ENCODE measurements at regions not wholly inside any gene's neighbourhood (a gene's known extent, or its start where the extent isn't known, plus 50 kb on each side); places are given as distances from the start of the nearest gene placed in this dataset.

GRCh38 chr2:128625421-128625820, 306.8 kb upstream of the HS6ST1 start:
- DNase-seq (ENCODE audit: low read depth in 2 of 2, low spot score in 1 of 2) = no peak

DNA sequence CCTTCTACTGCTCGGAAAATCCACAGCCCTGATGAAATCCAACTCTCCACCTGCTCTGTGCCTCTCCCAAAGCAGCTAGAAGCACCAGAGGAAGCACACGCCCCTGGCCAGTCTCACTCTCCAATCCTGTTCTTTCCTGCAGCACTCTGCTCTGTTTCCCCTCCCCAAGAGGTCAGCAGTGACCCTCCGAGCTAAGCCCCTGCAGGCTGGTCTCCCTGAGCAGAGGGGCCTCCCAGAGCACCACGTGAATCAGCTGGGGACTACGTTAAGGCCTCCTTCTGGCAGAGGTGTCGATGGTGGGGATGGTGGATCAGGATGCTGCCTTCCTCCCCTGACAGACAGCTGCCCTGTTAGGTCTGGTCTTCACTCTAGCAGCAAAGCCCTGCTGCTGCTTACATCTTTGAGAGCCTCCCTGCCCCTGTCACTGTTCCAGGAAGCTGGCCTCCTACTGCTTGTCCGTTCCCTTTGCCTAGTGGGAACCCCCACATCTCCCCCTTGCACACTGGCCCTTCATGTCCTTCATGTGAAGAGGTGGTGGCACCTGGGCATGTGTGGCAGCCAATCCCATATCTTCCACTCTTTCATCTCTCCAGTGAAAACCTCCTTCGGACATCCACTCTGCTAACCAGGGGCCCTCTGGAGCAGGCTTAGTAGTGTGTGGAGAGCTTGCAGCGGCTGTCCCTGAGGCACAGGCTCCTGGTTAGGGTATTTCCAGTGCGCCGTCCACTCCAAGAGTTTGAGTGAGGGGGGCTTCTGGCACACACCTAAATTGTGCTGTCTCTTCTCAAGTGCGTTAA, 307.5 kb upstream of the HS6ST1 start:
- DNase-seq (ENCODE audit: low read depth in 2 of 2, low spot score in 1 of 2) = no peak

GRCh38 chr2:128626760-128627511, 308.3 kb upstream of the HS6ST1 start:
- DNase-seq (ENCODE audit: low read depth in 2 of 2, low spot score in 1 of 2) = no peak

- DNase-seq (ENCODE audit: low read depth in 2 of 2, low spot score in 1 of 2) = no peak
These were observed 309.5 kb upstream of the HS6ST1 start for GRCh38 chr2:128628206-128628605.

- no peak for DNase-seq (ENCODE audit: low read depth in 2 of 2, low spot score in 1 of 2)
These were observed 310.3 kb upstream of the HS6ST1 start for GRCh38 chr2:128628996-128629395.

- DNase-seq (ENCODE audit: low read depth in 2 of 2, low spot score in 1 of 2) = no peak
These were observed 312.5 kb upstream of the HS6ST1 start for GRCh38 chr2:128630974-128631697.

DNA sequence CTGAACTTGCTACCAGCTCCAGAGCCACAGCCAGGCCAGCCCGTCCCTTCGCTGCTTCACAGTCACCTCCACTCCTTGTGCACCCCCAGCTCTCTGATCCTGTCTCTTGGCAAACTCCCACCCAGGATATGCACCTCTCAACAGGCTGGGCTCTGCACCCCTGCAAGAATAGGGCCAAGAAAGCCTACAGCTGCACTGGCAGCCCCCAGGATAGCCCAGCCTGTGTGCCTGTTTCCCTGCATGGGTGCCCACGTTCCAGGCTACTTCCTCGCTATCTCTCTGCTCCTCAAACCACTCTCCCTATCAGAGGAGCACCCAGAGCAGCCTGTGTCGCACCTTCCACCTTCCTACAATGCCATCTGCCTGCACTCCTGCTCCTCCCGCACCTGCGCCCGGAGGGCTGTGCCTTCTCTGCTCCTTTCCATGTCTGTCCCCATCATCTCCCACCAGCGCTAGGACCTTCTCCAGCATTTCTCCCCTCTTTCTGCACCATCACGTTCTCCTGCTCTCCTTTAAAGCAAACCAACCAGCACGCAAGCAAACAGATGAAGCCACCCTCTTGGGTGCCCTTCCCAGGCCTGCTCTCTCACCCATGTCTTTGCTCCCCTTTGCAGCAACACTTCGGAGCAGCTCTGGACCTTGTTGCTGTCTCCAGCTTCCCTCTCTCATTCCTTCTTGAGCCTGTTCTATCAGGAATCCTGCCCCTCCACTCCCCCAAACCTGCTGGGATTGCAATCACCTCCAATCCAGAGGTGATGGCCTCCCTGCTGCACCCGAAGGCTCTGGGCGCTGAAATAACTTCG, 313.2 kb upstream of the HS6ST1 start:
- no peak for DNase-seq (ENCODE audit: low read depth in 2 of 2, low spot score in 1 of 2)

GRCh38 chr2:128632501-128632800, 313.8 kb upstream of the HS6ST1 start:
- no peak for DNase-seq (ENCODE audit: low read depth in 2 of 2, low spot score in 1 of 2)

GRCh38 chr2:128633501-128633900, 314.8 kb upstream of the HS6ST1 start:
- no peak for DNase-seq (ENCODE audit: low read depth in 2 of 2, low spot score in 1 of 2)

- DNase-seq (ENCODE audit: low read depth in 2 of 2, low spot score in 1 of 2) = no peak
These were observed 316.8 kb upstream of the HS6ST1 start for GRCh38 chr2:128635361-128635900.

- DNase-seq (ENCODE audit: low read depth in 2 of 2, low spot score in 1 of 2) = no peak
These were observed 318.1 kb upstream of the HS6ST1 start for GRCh38 chr2:128636802-128637147.

DNA sequence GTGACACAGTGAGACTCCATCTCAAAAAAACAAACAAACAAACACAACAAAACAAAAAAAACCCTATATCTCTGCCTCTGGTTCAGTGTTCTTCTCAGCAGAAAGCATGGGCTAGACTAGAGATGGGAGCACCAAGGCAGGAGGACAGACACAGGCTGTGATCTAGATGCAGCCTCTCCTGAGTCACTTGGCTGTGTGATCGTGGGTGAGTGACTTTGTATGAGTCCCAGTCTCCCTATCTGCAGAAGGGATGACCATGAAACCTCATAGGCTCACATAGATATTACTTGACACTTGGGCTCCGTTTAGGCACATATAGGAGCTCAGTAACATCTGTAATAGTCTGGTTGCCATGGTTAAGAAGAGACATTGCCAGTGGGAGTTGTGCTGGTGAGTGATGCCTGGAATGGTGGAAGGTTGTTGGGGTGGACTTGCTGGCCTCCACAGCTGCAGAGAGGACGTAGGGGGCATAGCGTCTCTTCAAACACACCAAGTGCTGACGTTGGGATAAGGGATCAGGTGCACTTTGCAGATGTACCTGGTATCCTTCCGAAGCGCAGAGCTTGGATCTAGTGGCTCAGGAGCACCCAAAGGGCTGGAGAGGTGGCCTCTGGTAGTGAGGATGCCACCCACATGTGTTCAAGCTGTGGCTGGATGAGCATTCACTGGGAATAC, 318.9 kb upstream of the HS6ST1 start:
- DNase-seq (ENCODE audit: low read depth in 2 of 2, low spot score in 1 of 2) = no peak

DNA sequence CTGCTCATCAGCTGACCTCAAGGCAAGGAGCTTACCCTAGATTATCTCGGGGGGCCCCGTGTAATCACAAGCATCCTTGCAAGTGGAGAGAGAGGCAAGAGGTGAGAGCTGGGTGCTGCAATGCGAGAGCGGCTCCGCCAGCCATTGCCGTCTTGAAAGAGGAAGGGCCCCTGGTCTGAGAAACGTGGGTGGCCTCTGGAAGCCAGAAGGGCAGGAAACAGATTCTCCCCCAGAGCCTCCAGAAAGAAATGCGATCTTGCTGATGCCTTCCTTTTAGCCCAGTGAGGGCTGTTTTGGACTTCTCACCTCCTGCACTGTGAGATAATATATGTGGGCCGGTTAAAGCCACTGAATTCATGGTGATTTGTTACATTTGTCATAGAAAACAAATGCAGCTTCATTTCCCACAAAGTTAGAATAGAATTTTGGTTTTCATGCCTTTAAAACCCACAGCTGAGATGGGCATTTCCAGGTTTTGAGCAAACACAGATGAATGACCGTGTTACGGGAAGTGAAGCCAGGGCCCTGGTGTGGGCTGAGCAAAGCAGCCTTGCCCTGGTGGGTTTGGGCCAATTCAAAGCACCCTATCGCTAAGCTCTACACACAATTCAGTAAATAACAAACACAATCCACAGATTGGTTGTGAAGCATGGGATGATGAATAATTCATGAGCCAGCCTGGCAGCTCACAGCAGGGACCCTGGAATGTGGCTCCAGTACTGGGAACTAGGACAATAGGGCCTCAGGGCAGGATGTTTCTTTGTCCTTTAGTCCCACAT, 319.9 kb upstream of the HS6ST1 start:
- DNase-seq (ENCODE audit: low read depth in 2 of 2, low spot score in 1 of 2) = no peak

GRCh38 chr2:128639120-128639477, 320.4 kb upstream of the HS6ST1 start:
- DNase-seq (ENCODE audit: low read depth in 2 of 2, low spot score in 1 of 2) = no peak

GRCh38 chr2:128639693-128640092, 321.0 kb upstream of the HS6ST1 start:
- no peak for DNase-seq (ENCODE audit: low read depth in 2 of 2, low spot score in 1 of 2)

GRCh38 chr2:128640166-128640844, 321.6 kb upstream of the HS6ST1 start:
- no peak for DNase-seq (ENCODE audit: low read depth in 2 of 2, low spot score in 1 of 2)

DNA sequence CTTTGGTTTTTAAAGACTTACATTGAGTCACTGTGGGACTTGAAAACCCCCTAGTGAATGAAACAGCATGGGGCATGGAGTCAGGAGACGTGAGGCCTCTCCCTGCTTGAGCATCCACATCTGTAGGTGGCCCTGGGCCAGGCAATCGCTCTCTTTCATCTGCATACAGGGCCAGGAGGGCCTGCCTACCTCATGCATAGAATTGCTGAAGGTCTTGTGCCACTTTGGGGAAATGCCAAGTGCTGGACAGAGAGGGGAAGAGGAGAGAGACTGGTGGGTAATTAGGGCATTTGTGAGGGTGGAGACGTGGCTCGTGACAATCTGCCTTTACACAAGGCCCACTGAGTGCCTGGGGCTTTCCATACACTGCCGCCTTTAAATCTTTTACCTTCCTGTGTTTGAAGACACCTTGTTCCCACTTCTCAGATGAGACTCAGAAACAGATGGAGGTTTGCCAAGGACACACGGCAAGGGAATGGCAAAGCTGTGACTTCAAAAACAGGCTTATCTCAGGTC, 322.2 kb upstream of the HS6ST1 start:
- DNase-seq (ENCODE audit: low read depth in 2 of 2, low spot score in 1 of 2) = no peak

- no peak for DNase-seq (ENCODE audit: low read depth in 2 of 2, low spot score in 1 of 2)
These were observed 322.9 kb upstream of the HS6ST1 start for GRCh38 chr2:128641421-128642080.

DNA sequence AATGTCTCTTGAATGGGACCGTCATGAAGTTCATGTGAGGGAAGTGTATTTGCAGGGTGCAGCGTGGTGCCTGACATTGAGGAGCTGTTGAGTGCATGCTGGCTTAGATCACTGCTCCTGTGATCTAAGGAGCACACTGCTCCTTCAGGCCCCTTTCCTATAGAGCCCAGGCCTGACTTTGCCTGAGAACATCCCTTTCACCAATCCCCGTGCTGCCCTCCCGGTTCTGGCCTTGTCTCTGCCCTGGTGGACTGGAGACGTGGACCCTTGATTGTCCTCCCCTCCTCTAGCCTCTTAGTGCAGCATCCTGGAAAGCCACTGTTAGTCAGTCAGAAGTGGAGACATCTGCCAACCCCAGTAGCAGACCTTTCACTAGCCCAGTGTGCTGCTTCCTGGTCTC, 323.6 kb upstream of the HS6ST1 start:
- DNase-seq (ENCODE audit: low read depth in 2 of 2, low spot score in 1 of 2) = no peak
